ENCODE measurements at regions not wholly inside any gene's neighbourhood (a gene's known extent, or its start where the extent isn't known, plus 50 kb on each side); places are given as distances from the start of the nearest gene placed in this dataset.
A peak's percentile ranks its signal among the peaks of the same experiment; 100 is the strongest.

DNA sequence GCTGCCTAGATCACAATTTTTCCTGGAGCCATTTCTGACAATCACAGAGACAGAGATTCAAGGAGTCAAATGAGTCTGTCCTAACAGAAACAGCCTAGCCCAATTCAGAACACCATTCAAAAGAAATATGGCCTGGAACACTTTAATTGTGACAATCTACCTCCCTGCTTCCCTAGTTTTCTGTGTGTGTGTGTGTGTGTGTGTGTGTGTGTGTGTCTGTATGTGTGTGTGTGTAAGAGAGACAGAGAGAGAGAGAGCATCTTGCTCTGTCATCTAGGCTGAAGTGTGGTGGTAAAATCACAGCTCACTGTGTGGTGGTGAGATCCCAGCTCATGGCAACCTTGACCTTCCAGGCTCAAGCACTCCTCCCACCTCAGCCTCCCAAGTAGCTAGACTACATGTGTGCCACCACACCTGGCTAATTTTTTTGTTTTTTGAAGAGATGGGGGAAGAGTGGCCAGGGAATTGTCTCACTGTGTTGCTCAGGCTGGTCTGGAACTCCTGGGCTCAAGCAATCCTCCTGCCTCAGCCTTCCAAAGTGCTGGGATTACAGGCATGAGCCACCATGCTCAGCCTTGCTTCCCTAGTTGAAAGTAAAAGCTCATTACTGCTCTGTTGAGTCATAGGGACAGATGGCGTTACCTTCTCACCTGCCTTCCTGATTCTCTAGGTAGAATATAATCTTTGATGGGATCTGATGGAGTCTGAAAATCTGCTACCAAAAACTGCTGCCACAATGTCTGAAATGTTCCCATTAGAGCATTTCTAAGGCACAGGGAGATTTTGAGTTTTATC, 89.6 kb upstream of the BEND6 start:
- TF ChIP-seq NFE2L2 (conservative IDR thresholded peaks at IDR 0.05; ENCODE audit: low read length) = no peak
- no peak for TF ChIP-seq HDAC2 (IDR thresholded peaks at IDR 0.05)
- TF ChIP-seq, protein P1, sequence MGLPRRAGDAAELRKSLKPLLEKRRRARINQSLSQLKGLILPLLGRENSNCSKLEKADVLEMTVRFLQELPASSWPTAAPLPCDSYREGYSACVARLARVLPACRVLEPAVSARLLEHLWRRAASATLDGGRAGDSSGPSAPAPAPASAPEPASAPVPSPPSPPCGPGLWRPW (IDR thresholded peaks at IDR 0.05) = no peak
- no peak for TF ChIP-seq SREBF2 (IDR thresholded peaks at IDR 0.05)
- TF ChIP-seq, protein P2, sequence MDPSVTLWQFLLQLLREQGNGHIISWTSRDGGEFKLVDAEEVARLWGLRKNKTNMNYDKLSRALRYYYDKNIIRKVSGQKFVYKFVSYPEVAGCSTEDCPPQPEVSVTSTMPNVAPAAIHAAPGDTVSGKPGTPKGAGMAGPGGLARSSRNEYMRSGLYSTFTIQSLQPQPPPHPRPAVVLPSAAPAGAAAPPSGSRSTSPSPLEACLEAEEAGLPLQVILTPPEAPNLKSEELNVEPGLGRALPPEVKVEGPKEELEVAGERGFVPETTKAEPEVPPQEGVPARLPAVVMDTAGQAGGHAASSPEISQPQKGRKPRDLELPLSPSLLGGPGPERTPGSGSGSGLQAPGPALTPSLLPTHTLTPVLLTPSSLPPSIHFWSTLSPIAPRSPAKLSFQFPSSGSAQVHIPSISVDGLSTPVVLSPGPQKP (IDR thresholded peaks at IDR 0.05; ENCODE audit: low read depth, low read length) = no peak
- TF ChIP-seq PHF8 (IDR thresholded peaks at IDR 0.05; ENCODE audit: borderline replicate concordance, low read depth) = no peak
- no peak for TF ChIP-seq RARB (CRISPR knock-in tag; IDR thresholded peaks at IDR 0.05)
- TF ChIP-seq, protein P3, sequence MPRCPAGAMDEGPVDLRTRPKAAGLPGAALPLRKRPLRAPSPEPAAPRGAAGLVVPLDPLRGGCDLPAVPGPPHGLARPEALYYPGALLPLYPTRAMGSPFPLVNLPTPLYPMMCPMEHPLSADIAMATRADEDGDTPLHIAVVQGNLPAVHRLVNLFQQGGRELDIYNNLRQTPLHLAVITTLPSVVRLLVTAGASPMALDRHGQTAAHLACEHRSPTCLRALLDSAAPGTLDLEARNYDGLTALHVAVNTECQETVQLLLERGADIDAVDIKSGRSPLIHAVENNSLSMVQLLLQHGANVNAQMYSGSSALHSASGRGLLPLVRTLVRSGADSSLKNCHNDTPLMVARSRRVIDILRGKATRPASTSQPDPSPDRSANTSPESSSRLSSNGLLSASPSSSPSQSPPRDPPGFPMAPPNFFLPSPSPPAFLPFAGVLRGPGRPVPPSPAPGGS (IDR thresholded peaks at IDR 0.05) = no peak
- no peak for TF ChIP-seq EHF (CRISPR knock-in tag; IDR thresholded peaks at IDR 0.05)
- no peak for TF ChIP-seq EHMT2 (IDR thresholded peaks at IDR 0.05; ENCODE audit: low read depth)
- TF ChIP-seq CHD4 (IDR thresholded peaks at IDR 0.05; ENCODE audit: borderline replicate concordance) = no peak
- no peak for TF ChIP-seq ZSCAN20 (CRISPR knock-in tag; IDR thresholded peaks at IDR 0.05)
- no peak for TF ChIP-seq NR3C1 (IDR thresholded peaks at IDR 0.05)
- TF ChIP-seq CEBPB (IDR thresholded peaks at IDR 0.05) = no peak
- no peak for TF ChIP-seq RFX5 (IDR thresholded peaks at IDR 0.05)
- no peak for TF ChIP-seq SMC3 (IDR thresholded peaks at IDR 0.05)
- TF ChIP-seq HEYL (CRISPR knock-in tag; IDR thresholded peaks at IDR 0.05) = no peak
- TF ChIP-seq, protein P4, sequence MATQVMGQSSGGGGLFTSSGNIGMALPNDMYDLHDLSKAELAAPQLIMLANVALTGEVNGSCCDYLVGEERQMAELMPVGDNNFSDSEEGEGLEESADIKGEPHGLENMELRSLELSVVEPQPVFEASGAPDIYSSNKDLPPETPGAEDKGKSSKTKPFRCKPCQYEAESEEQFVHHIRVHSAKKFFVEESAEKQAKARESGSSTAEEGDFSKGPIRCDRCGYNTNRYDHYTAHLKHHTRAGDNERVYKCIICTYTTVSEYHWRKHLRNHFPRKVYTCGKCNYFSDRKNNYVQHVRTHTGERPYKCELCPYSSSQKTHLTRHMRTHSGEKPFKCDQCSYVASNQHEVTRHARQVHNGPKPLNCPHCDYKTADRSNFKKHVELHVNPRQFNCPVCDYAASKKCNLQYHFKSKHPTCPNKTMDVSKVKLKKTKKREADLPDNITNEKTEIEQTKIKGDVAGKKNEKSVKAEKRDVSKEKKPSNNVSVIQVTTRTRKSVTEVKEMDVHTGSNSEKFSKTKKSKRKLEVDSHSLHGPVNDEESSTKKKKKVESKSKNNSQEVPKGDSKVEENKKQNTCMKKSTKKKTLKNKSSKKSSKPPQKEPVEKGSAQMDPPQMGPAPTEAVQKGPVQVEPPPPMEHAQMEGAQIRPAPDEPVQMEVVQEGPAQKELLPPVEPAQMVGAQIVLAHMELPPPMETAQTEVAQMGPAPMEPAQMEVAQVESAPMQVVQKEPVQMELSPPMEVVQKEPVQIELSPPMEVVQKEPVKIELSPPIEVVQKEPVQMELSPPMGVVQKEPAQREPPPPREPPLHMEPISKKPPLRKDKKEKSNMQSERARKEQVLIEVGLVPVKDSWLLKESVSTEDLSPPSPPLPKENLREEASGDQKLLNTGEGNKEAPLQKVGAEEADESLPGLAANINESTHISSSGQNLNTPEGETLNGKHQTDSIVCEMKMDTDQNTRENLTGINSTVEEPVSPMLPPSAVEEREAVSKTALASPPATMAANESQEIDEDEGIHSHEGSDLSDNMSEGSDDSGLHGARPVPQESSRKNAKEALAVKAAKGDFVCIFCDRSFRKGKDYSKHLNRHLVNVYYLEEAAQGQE (IDR thresholded peaks at IDR 0.05) = no peak
- TF ChIP-seq, protein P5, sequence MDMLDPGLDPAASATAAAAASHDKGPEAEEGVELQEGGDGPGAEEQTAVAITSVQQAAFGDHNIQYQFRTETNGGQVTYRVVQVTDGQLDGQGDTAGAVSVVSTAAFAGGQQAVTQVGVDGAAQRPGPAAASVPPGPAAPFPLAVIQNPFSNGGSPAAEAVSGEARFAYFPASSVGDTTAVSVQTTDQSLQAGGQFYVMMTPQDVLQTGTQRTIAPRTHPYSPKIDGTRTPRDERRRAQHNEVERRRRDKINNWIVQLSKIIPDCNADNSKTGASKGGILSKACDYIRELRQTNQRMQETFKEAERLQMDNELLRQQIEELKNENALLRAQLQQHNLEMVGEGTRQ (IDR thresholded peaks at IDR 0.05) = no peak
- no peak for TF ChIP-seq CHD2 (IDR thresholded peaks at IDR 0.05; ENCODE audit: low read length, partially characterized antibody)
- H3K4me2 ChIP-seq = peak overlapping the region; percentile 17; the same call in 1 of the 3 replicates
- ATAC-seq = no peak
- POLR2A ChIA-PET = no interaction called here
- CTCF ChIA-PET = interaction anchor here (0.8 to 7.8 kb wide), 5 partner anchors 11 to 227 kb away, joined by 3 to 46 read pairs (median 3); no protein-coding TSS in a partner anchor
- DNase-seq (ENCODE audit: low read depth in 1 of 2, low spot score in 1 of 2) = no peak
- 93% methylated on average over 1 of the region's 1 CpG for WGBS (ENCODE audit: missing lambda C conversion rate)
- H3K9me3 ChIP-seq = no peaks in the 10 kb centered on the region
- no peak for FAIRE-seq
- peak overlapping the region; percentile 31 to 86; a peak in 5 of 6 replicates for H3K27ac ChIP-seq
- peaks cover 90% of the 10 kb centered on the region for H3K4me1 ChIP-seq
- H3K4me3 ChIP-seq = no peak overlapping the region
